K562 (cell line): ENCODE measurements at regions not wholly inside any gene's neighbourhood (a gene's known extent, or its start where the extent isn't known, plus 50 kb on each side); places are given as distances from the start of the nearest gene placed in this dataset.

Experiments used
- ARID1B ChIP-seq: fragments of 450-650 bp; IDR thresholded peaks from 2 replicates; pipeline ENCODE4 v1.6.1; 2016; ENCODE audit warnings: antibody characterized with exemption, mild to moderate bottlenecking, inconsistent platforms
- ARID2 ChIP-seq: fragments of 450-650 bp; IDR thresholded peaks from 2 replicates; pipeline ENCODE4 v1.6.1; 2017; ENCODE audit warnings: antibody characterized with exemption, mild to moderate bottlenecking
- BMI1 ChIP-seq: fragments of 150-350 bp; IDR thresholded peaks from 2 replicates; pipeline ENCODE4 v1.6.1; 2014; ENCODE audit warnings: low read length
- BRD4 ChIP-seq: fragments of 200-600 bp; sonication (generic); IDR thresholded peaks from 2 replicates; pipeline ENCODE4 v1.6.1; 2017; ENCODE audit warnings: inconsistent platforms
- CEBPG ChIP-seq, 3 experiments: fragments of 200-800 bp in 1 of 3; sonication (Bioruptor generic) in 1 of 3; sonication (generic) in 1 of 3; formaldehyde crosslinking in 1 of 3; IDR thresholded peaks in 2 of 3; conservative IDR thresholded peaks in 1 of 3; 2 replicates each; pipeline versions ENCODE4 v1.6.1 to v1.8.0; 2016 to 2022; ENCODE audit warnings: missing compliant biosample characterization in 2 of 3, missing genetic modification characterization in 2 of 3, mild to moderate bottlenecking in 1 of 3, missing genetic modification reagents in 1 of 3
- CHAMP1 ChIP-seq: fragments of 450-650 bp; IDR thresholded peaks from 2 replicates; pipeline ENCODE4 v1.6.1; 2016; ENCODE audit warnings: mild to moderate bottlenecking
- E2F3 ChIP-seq: fragments of 250-450 bp; sonication (Bioruptor Pico); IDR thresholded peaks from 2 replicates; pipeline ENCODE4 v1.4.0; 2020; ENCODE audit warnings: mild to moderate bottlenecking
- HDAC8 ChIP-seq: fragments of 450-650 bp; IDR thresholded peaks from 2 replicates; pipeline ENCODE4 v1.6.1; 2016; ENCODE audit warnings: mild to moderate bottlenecking, missing genetic modification characterization, moderate library complexity, missing compliant biosample characterization
- HNRNPUL1 ChIP-seq: fragments of 200-400 bp; formaldehyde crosslinking; IDR thresholded peaks from 2 replicates; pipeline ENCODE4 v1.6.1; 2017; ENCODE audit warnings: low read length
- ID3 ChIP-seq, 2 experiments: fragments of 250-450 bp in 1 of 2; fragments of 450-650 bp in 1 of 2; sonication (Bioruptor Pico) in 1 of 2; IDR thresholded peaks; 2 replicates each; pipeline versions ENCODE4 v1.6.1 to v1.8.0; 2016 to 2021; ENCODE audit warnings: mild to moderate bottlenecking in 2 of 2, moderate library complexity in 2 of 2, missing compliant biosample characterization in 1 of 2, missing genetic modification characterization in 1 of 2
- MECOM ChIP-seq: fragments of 250-450 bp; sonication (Bioruptor Pico); IDR thresholded peaks from 2 replicates; pipeline ENCODE4 v1.8.0; 2022; ENCODE audit warnings: inconsistent platforms
- PATZ1 ChIP-seq: fragments of 250-450 bp; sonication (Bioruptor Pico); IDR thresholded peaks from 2 replicates; pipeline ENCODE4 v1.5.0; 2020; ENCODE audit warnings: mild to moderate bottlenecking, borderline replicate concordance
- POLR2B ChIP-seq: fragments of 450-650 bp; IDR thresholded peaks from 2 replicates; pipeline ENCODE4 v1.6.1; 2018; ENCODE audit warnings: low read depth; ENCODE audit not compliant: partially characterized antibody
- RBBP5 ChIP-seq: fragments of 200-600 bp; sonication (generic); IDR thresholded peaks from 2 replicates; pipeline ENCODE4 v1.6.1; 2012; ENCODE audit warnings: borderline replicate concordance, mild to moderate bottlenecking, low read length, control low read depth, inconsistent platforms; ENCODE audit not compliant: insufficient read depth, poor library complexity, severe bottlenecking
- SLC30A9 ChIP-seq: fragments of 250-450 bp; sonication (Bioruptor Pico); IDR thresholded peaks from 2 replicates; pipeline ENCODE4 v1.8.0; 2022; ENCODE audit warnings: mild to moderate bottlenecking, moderate library complexity
- TOE1 ChIP-seq, 2 experiments: fragments of 450-650 bp in 1 of 2; sonication (generic) in 1 of 2; formaldehyde crosslinking in 1 of 2; IDR thresholded peaks; 2 replicates each; pipeline versions ENCODE4 v1.7.1 to v1.8.0; 2016 to 2022; ENCODE audit warnings: borderline replicate concordance in 2 of 2, mild to moderate bottlenecking in 2 of 2, antibody characterized with exemption in 1 of 2, inconsistent platforms in 1 of 2, low read depth in 1 of 2, missing genetic modification reagents in 1 of 2, moderate library complexity in 1 of 2
- ZNF124 ChIP-seq: sonication (generic); formaldehyde crosslinking; IDR thresholded peaks from 2 replicates; pipeline ENCODE4 v1.8.1; 2022; ENCODE audit warnings: missing genetic modification reagents
- ZNF143 ChIP-seq: sonication (generic); formaldehyde crosslinking; IDR thresholded peaks from 2 replicates; pipeline ENCODE4 v1.9.0; 2022; ENCODE audit warnings: mild to moderate bottlenecking, missing genetic modification reagents

DNA sequence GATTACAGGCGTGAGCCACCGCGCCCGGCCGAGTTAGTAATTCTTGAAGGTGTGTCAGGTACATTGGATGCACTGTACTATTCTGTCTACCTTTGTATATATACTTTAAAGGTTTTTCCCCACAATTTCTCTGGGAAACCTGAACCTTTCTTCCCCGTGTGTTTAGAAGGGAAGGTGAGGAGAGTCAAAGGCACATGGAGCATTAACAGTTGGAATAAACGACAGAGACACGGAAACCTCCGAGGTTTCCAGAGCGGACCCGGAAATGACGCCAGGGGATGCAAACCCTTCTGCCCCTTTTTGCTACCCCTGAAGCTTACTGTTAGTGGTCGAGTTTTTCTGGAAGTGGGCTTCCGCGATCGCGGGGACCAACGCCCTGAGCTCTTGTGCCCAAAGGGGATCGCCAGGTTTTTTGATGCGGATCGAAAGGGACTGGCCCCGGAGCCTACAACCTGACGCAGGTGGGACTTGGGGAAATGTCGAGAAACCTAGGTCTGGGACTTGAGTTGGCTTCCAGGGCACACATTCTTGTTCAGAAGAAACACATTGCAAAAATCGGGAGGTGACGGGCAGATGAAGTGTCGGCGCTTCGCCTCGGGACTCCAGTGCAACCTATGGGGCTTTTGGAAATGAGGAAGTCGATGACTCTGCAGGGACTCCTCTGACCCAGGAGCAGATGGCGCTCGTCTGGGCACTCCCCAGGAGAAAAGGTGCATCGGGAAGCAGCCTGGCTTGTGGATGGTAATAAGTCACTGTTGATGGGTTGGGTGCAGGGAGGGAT is 218.2 kb downstream of the OR2B2 start (continued):
- TF ChIP-seq CHAMP1 (peak; percentile 72; the same call in 1 of the 2 replicates), ARID1B (peak; percentile 31), ZNF143 (CRISPR knock-in tag) (no peak), MECOM (CRISPR knock-in tag) (0 out of 2 replicates have a peak, but pooled peaks have one; percentile 33), SLC30A9 (CRISPR knock-in tag) (no peak), PATZ1 (0 out of 2 replicates have a peak, but pooled peaks have one; percentile 43), HDAC8 (0 out of 2 replicates have a peak, but pooled peaks have one; percentile 28), ARID2 (peak; percentile 33; the same call in 1 of the 2 replicates), BRD4 (peak; percentile 30; the same call in 1 of the 2 replicates), ID3 (CRISPR knock-in tag; IDR thresholded peaks at IDR 0.05) (no peak), ID3 (tag; IDR thresholded peaks at IDR 0.05) (no peak), E2F3 (no peak), CEBPG (CRISPR knock-in tag; IDR thresholded peaks at IDR 0.05) (peak; percentile 79), CEBPG (tag; conservative IDR thresholded peaks at IDR 0.05 in 1 of 2, IDR thresholded peaks at IDR 0.05 in 1 of 2) (peak; percentile 10 to 45; a peak in 2 of 4 replicates), RBBP5 (peak; percentile 97), TOE1 (IDR thresholded peaks at IDR 0.05; ENCODE audit: borderline replicate concordance) (0 out of 2 replicates have a peak, but pooled peaks have one; percentile 9), TOE1 (CRISPR knock-in tag; IDR thresholded peaks at IDR 0.05; ENCODE audit: borderline replicate concordance, low read depth) (no peak), BMI1 (no peak), ZNF124 (CRISPR knock-in tag) (no peak), HNRNPUL1 (no peak), POLR2B (peak; percentile 60)
